Gastroesophageal sphincter (tissue), 3 donors: ENCODE measurements at regions not wholly inside any gene's neighbourhood (a gene's known extent, or its start where the extent isn't known, plus 50 kb on each side); places are given as distances from the start of the nearest gene placed in this dataset.

Source experiments
- POLR2A ChIP-seq, 2 donors: fragments of 450-650 bp; IDR thresholded peaks; one replicate each; pipeline ENCODE4 v1.6.1; 2017; ENCODE audit warnings: antibody characterized with exemption in 2 of 2, mild to moderate bottlenecking in 2 of 2, moderate library complexity in 1 of 2
- POLR2AphosphoS5 ChIP-seq: sonication (generic); formaldehyde crosslinking; IDR thresholded peaks from one replicate; pipeline ENCODE4 v1.6.1; 2017; ENCODE audit warnings: antibody characterized with exemption
- TF ChIP-seq, protein P1 (sequence below), 4 experiments: fragments of 200-600 bp in 2 of 4; fragments of 450-650 bp in 2 of 4; sonication (generic) in 1 of 4; IDR thresholded peaks; one replicate each; pipeline ENCODE4 v1.5.1; 2017 to 2019; ENCODE audit warnings: antibody characterized with exemption in 4 of 4, mild to moderate bottlenecking in 2 of 4, moderate library complexity in 2 of 4

DNA sequence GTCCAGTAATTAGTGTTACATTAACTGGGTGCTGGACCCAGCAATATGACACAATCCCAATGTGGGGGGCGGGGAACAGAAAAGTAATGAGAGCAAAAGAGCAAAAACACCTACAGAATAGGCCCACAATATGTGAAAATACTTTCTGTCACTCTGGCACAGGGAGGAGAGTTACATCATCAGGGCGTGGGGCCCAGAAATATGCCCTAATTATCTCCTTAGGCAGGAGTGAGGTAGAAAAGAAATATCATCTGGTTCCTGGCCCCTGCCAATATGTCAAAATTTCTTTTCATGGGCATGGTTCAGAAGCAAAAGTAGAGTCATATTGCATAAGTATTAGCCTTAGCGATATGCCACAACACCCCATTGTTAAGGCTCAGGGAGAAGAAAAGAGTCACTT, 959.8 kb upstream of the TSPY4 start:
- TF ChIP-seq, protein P1, sequence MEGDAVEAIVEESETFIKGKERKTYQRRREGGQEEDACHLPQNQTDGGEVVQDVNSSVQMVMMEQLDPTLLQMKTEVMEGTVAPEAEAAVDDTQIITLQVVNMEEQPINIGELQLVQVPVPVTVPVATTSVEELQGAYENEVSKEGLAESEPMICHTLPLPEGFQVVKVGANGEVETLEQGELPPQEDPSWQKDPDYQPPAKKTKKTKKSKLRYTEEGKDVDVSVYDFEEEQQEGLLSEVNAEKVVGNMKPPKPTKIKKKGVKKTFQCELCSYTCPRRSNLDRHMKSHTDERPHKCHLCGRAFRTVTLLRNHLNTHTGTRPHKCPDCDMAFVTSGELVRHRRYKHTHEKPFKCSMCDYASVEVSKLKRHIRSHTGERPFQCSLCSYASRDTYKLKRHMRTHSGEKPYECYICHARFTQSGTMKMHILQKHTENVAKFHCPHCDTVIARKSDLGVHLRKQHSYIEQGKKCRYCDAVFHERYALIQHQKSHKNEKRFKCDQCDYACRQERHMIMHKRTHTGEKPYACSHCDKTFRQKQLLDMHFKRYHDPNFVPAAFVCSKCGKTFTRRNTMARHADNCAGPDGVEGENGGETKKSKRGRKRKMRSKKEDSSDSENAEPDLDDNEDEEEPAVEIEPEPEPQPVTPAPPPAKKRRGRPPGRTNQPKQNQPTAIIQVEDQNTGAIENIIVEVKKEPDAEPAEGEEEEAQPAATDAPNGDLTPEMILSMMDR (IDR thresholded peaks at IDR 0.05), result no peak
- no peak for TF ChIP-seq POLR2AphosphoS5
- no peak for TF ChIP-seq POLR2A (IDR thresholded peaks at IDR 0.05)
